Activated B cell treated with CpG ODN at 0.5 μM for 24 hours (primary cell): ENCODE measurements at regions not wholly inside any gene's neighbourhood (a gene's known extent, or its start where the extent isn't known, plus 50 kb on each side); places are given as distances from the start of the nearest gene placed in this dataset.

ENCODE experiments used
- ATAC-seq: fragments of 200-7000 bp; cut with Tn5 transposase; one replicate; pipeline ENCODE4 v1.10.0; 2021; ENCODE audit warnings: low read depth, mild to moderate bottlenecking, moderate library complexity
- CTCF ChIA-PET: fragments of 350-600 bp; sonication (Branson Sonifier 250); formaldehyde crosslinking; loops from one replicate; lab custom pipeline; 2021; ENCODE audit warnings: antibody characterized with exemption; lab: Charles Lee
- POLR2A ChIA-PET: fragments of 350-600 bp; sonication (Branson Sonifier 250); formaldehyde crosslinking; loops from one replicate; lab custom pipeline; 2021; ENCODE audit warnings: antibody characterized with exemption; lab: Charles Lee
- DNase-seq: peaks from one replicate; pipeline ENCODE4 v3.0.0; 2022
- H3K27ac Mint-ChIP-seq: one replicate; pipeline ENCODE4 v1.8.0; 2020; ENCODE audit warnings: mixed read lengths
- H3K27me3 Mint-ChIP-seq: one replicate; pipeline ENCODE4 v1.8.0; 2021; ENCODE audit warnings: mixed read lengths
- H3K36me3 Mint-ChIP-seq: one replicate; pipeline ENCODE4 v1.8.0; 2021; ENCODE audit warnings: low read depth, mixed read lengths
- H3K4me1 Mint-ChIP-seq: one replicate; pipeline ENCODE4 v1.8.0; 2021; ENCODE audit warnings: mixed read lengths
- H3K4me3 Mint-ChIP-seq: one replicate; pipeline ENCODE4 v1.8.0; 2020; ENCODE audit warnings: mild to moderate bottlenecking, mixed read lengths
- H3K9me3 Mint-ChIP-seq: one replicate; pipeline ENCODE4 v1.8.0; 2020; ENCODE audit warnings: mixed read lengths
- CTCF ChIP-seq: fragments of 200-600 bp; IDR thresholded peaks from one replicate; pipeline ENCODE4 v1.8.0; 2022; ENCODE audit warnings: antibody characterized with exemption, mild to moderate bottlenecking
- intact Hi-C: fragments of 100-400 bp; cut with micrococcal nuclease; formaldehyde crosslinking; loops from one replicate; pipeline ENCODE4 v1.15.1; 2024

GRCh38 chr6:110044096-110044495, 66.0 kb downstream of the GPR6 start:
- no peaks in the 10 kb centered on the region for H3K27me3 Mint-ChIP-seq
- DNase-seq (no peak), ATAC-seq (no peak)
- intact Hi-C loops, result no loop called here
- CTCF ChIA-PET, result interaction anchor here (1.0 to 1.7 kb wide), 4 partner anchors 9 to 517 kb away, joined by 4 to 5 read pairs (median 4); no protein-coding TSS in a partner anchor
- no peaks in the 10 kb centered on the region for H3K36me3 Mint-ChIP-seq
- H3K4me3 Mint-ChIP-seq, result no peak overlapping the region
- POLR2A ChIA-PET, result interaction anchor here (0.7 kb wide), 2 partner anchors 339 to 1515 kb away, joined by 3 to 5 read pairs; no protein-coding TSS in a partner anchor
- peaks cover 24% of the 10 kb centered on the region for H3K4me1 Mint-ChIP-seq
- H3K27ac Mint-ChIP-seq, result no peak overlapping the region
- H3K9me3 Mint-ChIP-seq, result no peaks in the 10 kb centered on the region
- no peak for TF ChIP-seq CTCF

GRCh38 chr6:110044622-110045021, 66.5 kb downstream of the GPR6 start:
- CTCF ChIA-PET, result interaction anchor here (1.6 to 1.7 kb wide), 3 partner anchors 8 to 517 kb away, joined by 4 to 5 read pairs (median 5); no protein-coding TSS in a partner anchor

GRCh38 chr6:110048221-110048875, 70.2 kb downstream of the GPR6 start:
- Mint-ChIP-seq H3K4me1 (peaks cover 9% of the 10 kb centered on the region), H3K36me3 (no peaks in the 10 kb centered on the region), H3K9me3 (no peaks in the 10 kb centered on the region), H3K27me3 (peaks cover 1% of the 10 kb centered on the region), H3K27ac (no peak overlapping the region), H3K4me3 (no peak overlapping the region)
- no peak for TF ChIP-seq CTCF
- DNase-seq (no peak), ATAC-seq (no peak)
- ChIA-PET CTCF (interaction anchor here (2.8 kb wide), 1 partner anchor 9 kb away, joined by 20 read pairs; no protein-coding TSS in a partner anchor), POLR2A (no interaction called here)
- intact Hi-C loops, result no loop called here

More at GRCh38 chr6:110044622-110045021, 66.5 kb downstream of the GPR6 start:
- H3K4me1 Mint-ChIP-seq, result peaks cover 19% of the 10 kb centered on the region
- H3K27me3 Mint-ChIP-seq, result no peaks in the 10 kb centered on the region
- H3K9me3 Mint-ChIP-seq, result no peaks in the 10 kb centered on the region
- DNase-seq (no peak), ATAC-seq (no peak)
- no peaks in the 10 kb centered on the region for H3K36me3 Mint-ChIP-seq
- no peak overlapping the region for H3K4me3 Mint-ChIP-seq
- no peak overlapping the region for H3K27ac Mint-ChIP-seq
- POLR2A ChIA-PET, result interaction anchor here (0.7 kb wide), 2 partner anchors 340 to 1515 kb away, joined by 3 to 5 read pairs; no protein-coding TSS in a partner anchor
- intact Hi-C loops, result no loop called here
- TF ChIP-seq CTCF, result no peak

GRCh38 chr6:110049696-110050439, 71.8 kb downstream of the GPR6 start:
- ATAC-seq, result no peak
- TF ChIP-seq CTCF, result no peak
- no peak for DNase-seq
- Mint-ChIP-seq H3K27me3 (peaks cover 1% of the 10 kb centered on the region), H3K4me3 (no peak overlapping the region), H3K9me3 (no peaks in the 10 kb centered on the region), H3K27ac (no peak overlapping the region), H3K4me1 (no peaks in the 10 kb centered on the region), H3K36me3 (no peaks in the 10 kb centered on the region)
- POLR2A ChIA-PET, result no interaction called here
- intact Hi-C loops, result loop anchor here (5.0 kb wide), 1 partner anchor 863 kb away; no protein-coding TSS in a partner anchor
- CTCF ChIA-PET, result interaction anchor here (2.8 kb wide), 1 partner anchor 10 kb away, joined by 20 read pairs; no protein-coding TSS in a partner anchor
